H54 (cell line): ENCODE measurements at regions not wholly inside any gene's neighbourhood (a gene's known extent, or its start where the extent isn't known, plus 50 kb on each side); places are given as distances from the start of the nearest gene placed in this dataset.
A peak's percentile ranks its signal among the peaks of the same experiment; 100 is the strongest.

Experiments
- DNase-seq: peaks from one replicate; pipeline ENCODE4 v3.0.0; 2011; ENCODE audit warnings: low spot score, mixed read lengths; ENCODE audit not compliant: insufficient read length
- FAIRE-seq: peaks from 3 replicates; lab custom pipeline; 2011; peaks lifted over from hg19 to GRCh38; lab: Jason Lieb, UNC
- POLR2A ChIP-seq: IDR thresholded peaks from 2 replicates; pipeline ENCODE4 v1.6.1; 2011; ENCODE audit warnings: low read depth, mild to moderate bottlenecking, low read length

GRCh38 chr7:18174996-18175395 is 147.3 kb upstream of the PRPS1L1 start:
- TF ChIP-seq POLR2A, result no peak
- no peak for FAIRE-seq

GRCh38 chr7:18175801-18176450 is 148.3 kb upstream of the PRPS1L1 start:
- DNase-seq (no peak), FAIRE-seq (peak; percentile 43)
- no peak for TF ChIP-seq POLR2A

More at GRCh38 chr7:18174996-18175395, 147.3 kb upstream of the PRPS1L1 start:
- no peak for DNase-seq

- DNase-seq (no peak), FAIRE-seq (no peak)
- no peak for TF ChIP-seq POLR2A
These were observed 149.6 kb upstream of the PRPS1L1 start for GRCh38 chr7:18177129-18177814.

GRCh38 chr7:18177815-18178660 is 150.4 kb upstream of the PRPS1L1 start:
- no peak for DNase-seq
- FAIRE-seq, result no peak
- TF ChIP-seq POLR2A, result no peak

- DNase-seq, result no peak
- TF ChIP-seq POLR2A, result no peak
- no peak for FAIRE-seq
These were observed 151.4 kb upstream of the PRPS1L1 start for GRCh38 chr7:18179093-18179492.

- DNase-seq (no peak), FAIRE-seq (no peak)
- no peak for TF ChIP-seq POLR2A
These were observed 153.0 kb upstream of the PRPS1L1 start for GRCh38 chr7:18180685-18181084.

DNA sequence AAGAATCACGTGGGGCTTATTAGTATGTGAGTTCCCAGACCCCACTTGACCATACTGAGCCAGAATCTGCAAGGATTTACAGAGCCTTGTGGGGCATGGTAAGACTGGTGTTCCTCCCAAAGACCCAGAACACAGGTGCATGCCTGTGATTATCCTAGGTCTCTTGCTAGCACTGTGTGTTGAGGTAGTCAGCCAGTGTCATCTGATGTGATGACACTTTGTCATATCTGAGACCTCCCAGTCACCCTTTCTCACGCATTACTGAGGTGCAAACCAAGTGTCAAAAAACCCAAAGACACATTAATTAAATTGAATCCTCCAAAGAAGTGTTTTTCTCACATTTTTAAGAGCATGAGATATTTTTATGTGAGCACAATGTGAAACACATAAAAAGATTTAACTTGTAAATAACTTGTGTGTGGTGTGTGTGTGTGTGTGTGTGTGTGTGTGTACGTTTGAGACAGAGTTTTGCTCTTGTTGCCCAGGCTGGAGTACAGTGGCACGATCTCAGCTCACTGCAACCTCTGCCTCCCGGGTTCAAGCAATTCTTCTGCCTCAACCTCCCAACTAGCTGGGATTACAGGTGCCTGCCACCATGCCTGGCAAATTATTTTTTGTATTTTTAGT is 162.0 kb upstream of the PRPS1L1 start:
- peak; percentile 23 for FAIRE-seq
- no peak for TF ChIP-seq POLR2A
- DNase-seq, result no peak

DNA sequence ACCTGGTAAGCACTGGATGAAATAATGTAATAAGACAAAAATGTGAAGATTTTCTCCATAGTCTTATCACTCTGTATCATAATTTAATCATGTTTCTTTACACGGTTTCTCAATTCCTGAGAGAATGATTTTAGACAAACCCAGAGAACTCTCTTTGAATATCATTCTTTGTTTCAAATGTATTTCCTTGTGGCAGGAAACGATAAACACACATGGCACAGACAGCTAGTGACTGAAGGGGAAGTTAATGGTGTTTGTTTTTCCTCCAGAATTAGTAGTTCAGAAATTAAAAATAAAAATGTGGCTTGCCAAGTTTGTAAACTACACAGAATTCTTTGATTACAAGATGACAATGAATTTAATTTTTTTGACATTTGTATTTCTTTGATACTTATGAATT is 163.7 kb upstream of the PRPS1L1 start:
- no peak for TF ChIP-seq POLR2A
- FAIRE-seq, result peak; percentile 89
- no peak for DNase-seq

GRCh38 chr7:18191862-18192625 is 164.4 kb upstream of the PRPS1L1 start:
- peak; percentile 23 for FAIRE-seq
- TF ChIP-seq POLR2A, result no peak
- no peak for DNase-seq

- FAIRE-seq (peak; percentile 27), DNase-seq (no peak)
- TF ChIP-seq POLR2A, result no peak
These were observed 167.0 kb upstream of the PRPS1L1 start for GRCh38 chr7:18194616-18195015.

GRCh38 chr7:18196638-18197037 is 169.0 kb upstream of the PRPS1L1 start:
- FAIRE-seq (peak; percentile 61), DNase-seq (no peak)
- TF ChIP-seq POLR2A, result no peak

- DNase-seq (no peak), FAIRE-seq (no peak)
- no peak for TF ChIP-seq POLR2A
These were observed 171.2 kb upstream of the PRPS1L1 start for GRCh38 chr7:18198868-18199267.

GRCh38 chr7:18200266-18200665 is 172.6 kb upstream of the PRPS1L1 start:
- no peak for TF ChIP-seq POLR2A
- FAIRE-seq (peak; percentile 64), DNase-seq (no peak)
